Panc1 (cell line): ENCODE measurements at regions not wholly inside any gene's neighbourhood (a gene's known extent, or its start where the extent isn't known, plus 50 kb on each side); places are given as distances from the start of the nearest gene placed in this dataset.

ENCODE experiments used
- POLR2AphosphoS5 ChIP-seq: IDR thresholded peaks from 2 replicates; pipeline ENCODE4 v1.6.1; 2012; ENCODE audit warnings: mild to moderate bottlenecking, low read depth, low read length, moderate library complexity
- SIN3A ChIP-seq: IDR thresholded peaks from 2 replicates; pipeline ENCODE4 v1.6.1; 2012; ENCODE audit warnings: low read depth, mild to moderate bottlenecking, low read length, moderate library complexity, borderline replicate concordance; ENCODE audit not compliant: insufficient read depth
- TCF7L2 ChIP-seq: IDR thresholded peaks from 2 replicates; pipeline ENCODE4 v1.6.1; 2011; ENCODE audit warnings: mild to moderate bottlenecking, low read depth, low read length, inconsistent platforms
- TF ChIP-seq, protein P1 (sequence below): fragments of 450-650 bp; IDR thresholded peaks from 2 replicates; pipeline ENCODE4 v1.5.1; 2017; ENCODE audit warnings: mild to moderate bottlenecking

DNA sequence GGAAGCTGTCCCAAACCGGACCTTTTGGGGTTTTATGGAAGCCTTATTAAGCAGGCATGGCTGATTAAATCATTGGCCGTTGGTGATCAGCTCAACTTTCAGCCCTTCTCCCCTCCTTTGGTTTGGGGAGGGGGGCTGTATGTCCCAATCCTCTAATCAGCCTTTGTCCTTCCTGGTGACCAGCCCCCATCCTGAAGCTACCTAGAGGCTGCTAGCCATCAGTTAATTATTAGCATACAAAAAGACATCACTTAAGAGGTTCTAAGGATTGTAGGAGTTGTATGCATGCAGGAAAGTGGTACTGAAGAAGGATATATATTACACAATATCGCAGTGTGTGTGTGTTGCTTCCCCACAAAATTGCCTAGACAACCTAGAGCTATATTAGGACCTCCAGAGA, 553.3 kb upstream of the FZD8 start:
- TF ChIP-seq, protein P1, sequence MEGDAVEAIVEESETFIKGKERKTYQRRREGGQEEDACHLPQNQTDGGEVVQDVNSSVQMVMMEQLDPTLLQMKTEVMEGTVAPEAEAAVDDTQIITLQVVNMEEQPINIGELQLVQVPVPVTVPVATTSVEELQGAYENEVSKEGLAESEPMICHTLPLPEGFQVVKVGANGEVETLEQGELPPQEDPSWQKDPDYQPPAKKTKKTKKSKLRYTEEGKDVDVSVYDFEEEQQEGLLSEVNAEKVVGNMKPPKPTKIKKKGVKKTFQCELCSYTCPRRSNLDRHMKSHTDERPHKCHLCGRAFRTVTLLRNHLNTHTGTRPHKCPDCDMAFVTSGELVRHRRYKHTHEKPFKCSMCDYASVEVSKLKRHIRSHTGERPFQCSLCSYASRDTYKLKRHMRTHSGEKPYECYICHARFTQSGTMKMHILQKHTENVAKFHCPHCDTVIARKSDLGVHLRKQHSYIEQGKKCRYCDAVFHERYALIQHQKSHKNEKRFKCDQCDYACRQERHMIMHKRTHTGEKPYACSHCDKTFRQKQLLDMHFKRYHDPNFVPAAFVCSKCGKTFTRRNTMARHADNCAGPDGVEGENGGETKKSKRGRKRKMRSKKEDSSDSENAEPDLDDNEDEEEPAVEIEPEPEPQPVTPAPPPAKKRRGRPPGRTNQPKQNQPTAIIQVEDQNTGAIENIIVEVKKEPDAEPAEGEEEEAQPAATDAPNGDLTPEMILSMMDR: no peak
- no peak for TF ChIP-seq TCF7L2
- TF ChIP-seq POLR2AphosphoS5: no peak
- no peak for TF ChIP-seq SIN3A
